ENCODE measurements at regions not wholly inside any gene's neighbourhood (a gene's known extent, or its start where the extent isn't known, plus 50 kb on each side); places are given as distances from the start of the nearest gene placed in this dataset.

DNA sequence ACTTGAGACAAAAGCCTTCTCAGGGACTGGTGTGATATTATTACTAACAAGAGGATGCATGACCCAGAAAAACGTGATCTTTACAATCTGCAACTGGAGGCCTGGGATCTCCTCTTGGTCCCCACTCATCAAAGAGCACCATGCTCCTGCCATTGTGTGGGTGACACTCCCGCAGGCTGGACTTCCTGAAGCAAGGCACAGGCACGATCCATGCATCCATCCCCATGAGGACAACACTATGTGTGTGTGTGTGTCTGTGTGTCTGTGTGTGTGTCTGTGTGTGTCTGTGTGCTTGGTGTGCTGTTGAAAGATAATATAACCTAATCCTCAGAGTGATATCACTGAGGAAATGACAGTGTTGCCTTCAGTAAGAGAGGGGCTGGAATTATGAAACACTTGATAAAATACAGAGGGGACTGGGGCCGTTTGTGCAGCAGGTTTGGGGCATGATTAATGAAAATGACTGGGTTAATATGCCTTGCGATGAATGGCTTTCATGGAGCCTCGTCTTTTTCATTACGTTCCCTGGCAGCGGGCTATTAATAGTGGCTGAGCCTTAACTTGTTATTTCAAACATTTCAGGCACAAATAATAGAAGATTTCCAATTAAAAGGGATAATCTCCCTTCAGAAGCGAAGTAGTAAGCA is 180.8 kb upstream of the TCERG1L start:
- no peak for DNase-seq

DNA sequence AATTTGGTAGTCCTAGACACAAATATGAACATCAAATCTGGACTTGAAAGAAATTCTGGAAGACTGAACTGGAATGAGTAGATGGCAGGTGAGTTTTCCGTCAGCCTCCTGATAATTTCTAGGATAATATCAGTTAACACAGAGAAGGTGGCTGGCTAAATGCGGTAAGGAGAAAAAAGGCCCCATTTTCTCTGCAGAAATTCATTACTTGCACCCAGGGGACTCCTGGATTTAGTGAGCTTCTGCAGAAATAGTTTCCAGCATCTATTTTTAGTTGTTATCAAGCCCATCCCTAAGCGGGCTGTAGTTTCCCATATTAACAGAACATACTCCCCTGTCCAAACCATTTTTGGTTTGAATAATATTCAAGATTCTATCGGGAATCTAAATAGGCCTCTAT is 181.9 kb upstream of the TCERG1L start:
- no peak for DNase-seq

DNA sequence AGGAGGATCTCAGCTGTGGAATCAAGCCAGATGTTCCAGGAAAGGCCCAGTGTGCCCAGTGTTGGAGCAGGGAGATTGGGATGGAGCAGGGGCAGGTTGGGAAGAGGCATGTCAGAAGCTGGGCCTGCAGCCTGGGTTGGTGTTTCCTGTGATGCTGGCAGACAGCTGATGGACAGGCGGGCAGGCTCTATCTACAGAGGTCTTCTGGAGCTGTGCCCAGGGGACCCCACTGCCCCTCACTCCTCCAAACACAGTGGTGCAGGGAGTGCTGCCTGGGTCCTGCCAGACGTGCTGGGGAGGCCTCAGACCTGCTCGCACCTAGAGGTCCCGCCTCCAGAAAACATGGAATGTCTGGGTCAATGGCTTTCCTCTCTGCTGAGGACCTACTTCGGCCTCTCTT is 182.9 kb upstream of the TCERG1L start:
- no peak for DNase-seq

DNA sequence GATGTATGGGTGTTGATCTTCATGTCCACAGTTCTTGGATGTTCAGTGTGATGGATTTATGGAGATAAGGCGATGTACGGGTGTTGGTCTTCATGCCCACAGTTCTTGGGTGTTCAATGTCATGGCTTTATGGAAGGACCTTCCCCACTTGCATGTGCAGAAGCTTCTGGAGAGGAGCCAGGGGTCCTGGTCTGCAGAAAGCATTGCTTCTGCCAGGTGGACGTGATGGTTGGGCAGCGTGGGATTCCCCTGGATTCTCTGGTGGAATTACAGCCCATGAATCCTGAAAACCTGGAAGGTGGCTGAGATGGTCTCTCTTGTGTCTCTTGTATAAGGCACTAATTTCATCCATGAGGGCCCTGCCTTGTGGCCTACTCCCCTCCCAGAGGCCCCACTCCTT is 183.7 kb upstream of the TCERG1L start:
- DNase-seq: no peak

DNA sequence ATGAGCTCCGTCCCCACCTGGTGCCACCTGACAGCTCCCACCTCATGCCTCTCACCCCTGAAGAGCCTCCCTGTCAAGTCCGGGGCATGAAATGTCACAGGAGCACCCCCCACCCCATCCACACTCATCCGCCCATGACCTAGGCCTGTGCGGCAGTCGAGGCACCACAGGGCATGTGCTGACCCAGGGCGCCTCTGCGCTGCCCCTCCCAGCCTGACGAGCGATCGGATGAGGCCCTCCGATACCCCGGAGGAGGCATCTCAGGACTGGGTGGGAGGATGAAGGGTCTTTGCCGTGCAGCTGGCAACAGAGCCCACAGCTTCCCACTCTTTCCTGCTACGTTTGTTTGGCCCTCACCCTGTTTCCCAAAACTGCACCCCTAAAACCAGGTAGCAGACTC is 184.4 kb upstream of the TCERG1L start:
- no peak for DNase-seq

DNA sequence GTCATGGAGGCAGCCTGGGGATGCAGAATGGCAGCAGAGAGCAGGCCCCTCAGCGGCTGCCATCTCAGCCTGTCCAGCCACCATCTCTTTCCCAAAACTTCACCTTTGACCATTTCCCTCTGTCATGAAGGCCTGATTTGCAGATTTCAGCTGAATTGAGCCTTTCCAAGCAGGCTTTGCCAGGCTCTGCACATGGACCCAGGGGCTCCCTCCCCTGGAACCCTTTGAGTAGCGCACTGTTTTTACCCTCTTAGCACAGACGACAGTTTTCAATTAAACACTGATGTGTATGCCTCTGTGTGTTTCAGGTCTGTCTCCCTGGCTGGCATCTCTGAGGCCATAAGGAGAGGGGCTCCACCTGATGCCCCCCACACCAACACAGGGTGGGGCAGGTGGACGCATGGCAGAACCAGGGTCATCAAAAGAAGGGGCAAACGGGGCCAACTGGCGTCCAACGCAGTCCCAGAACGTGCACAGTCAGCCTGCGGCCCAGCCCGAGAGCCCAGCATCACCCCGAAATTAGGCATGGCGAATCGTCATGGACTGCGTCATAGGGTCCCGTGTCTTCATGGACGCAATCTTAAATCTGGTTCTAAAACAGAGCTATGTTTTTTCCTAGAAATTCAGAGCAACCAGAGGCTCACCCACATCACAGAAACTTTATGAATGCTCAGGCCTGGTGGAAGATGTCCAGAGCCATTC is 185.0 kb upstream of the TCERG1L start:
- DNase-seq: no peak

DNA sequence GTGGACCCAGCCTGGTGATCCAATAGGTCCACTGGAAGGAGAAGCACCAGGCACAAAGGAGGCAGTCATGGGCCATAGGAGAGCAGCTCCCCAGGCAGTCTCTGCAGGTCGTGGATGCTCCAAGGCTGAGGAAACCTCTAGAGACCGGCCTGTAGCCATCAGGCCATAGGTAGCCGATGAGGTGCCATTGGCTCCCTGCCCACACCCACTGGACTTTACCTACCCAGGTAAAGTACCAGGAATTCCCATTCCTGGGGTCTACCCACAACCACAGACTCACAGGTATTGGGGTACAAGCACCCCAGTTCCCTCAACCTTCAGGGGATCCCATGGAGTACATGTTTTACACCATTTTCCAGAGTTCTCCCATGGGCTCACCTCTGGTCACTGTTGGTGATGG is 188.0 kb upstream of the TCERG1L start:
- DNase-seq: no peak

DNA sequence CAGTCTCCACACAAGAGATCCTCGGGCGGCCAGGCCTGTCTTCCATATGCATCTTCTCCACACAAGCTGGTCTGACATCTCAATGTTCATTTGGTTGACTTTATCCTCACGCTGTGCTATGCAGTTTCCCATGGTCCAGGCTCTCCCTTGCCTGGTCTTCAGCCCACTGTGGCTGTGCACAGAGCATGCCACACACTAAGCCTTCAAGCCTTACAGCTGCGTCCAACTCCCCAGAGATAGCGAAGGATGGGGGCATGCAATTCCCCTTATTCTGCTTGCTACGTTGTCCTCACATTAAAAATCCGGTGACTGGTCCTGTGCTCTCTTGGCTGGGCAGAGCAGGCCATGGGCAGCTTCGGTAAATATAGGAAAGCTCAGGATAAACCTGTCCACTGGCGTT is 188.7 kb upstream of the TCERG1L start:
- no peak for DNase-seq

DNA sequence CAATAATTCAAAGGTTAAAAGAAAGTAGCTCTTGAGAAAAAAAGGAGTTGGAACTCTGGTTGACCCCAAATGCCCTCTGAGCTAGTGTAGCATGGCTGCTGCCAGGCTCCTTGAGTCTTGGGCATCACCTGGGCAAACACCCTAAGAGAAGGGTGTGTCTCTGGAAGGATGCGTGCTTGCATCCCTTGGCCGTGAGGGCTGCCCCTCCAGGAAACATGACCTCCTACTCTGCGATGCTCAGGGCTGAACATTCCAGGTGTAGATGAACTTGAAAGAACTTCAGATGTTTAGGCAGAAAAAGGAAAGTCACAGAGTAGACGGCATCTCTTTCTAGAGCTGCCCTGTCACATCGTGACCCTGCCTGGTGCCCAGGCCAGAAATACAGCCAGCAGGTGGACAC is 189.4 kb upstream of the TCERG1L start:
- no peak for DNase-seq

DNA sequence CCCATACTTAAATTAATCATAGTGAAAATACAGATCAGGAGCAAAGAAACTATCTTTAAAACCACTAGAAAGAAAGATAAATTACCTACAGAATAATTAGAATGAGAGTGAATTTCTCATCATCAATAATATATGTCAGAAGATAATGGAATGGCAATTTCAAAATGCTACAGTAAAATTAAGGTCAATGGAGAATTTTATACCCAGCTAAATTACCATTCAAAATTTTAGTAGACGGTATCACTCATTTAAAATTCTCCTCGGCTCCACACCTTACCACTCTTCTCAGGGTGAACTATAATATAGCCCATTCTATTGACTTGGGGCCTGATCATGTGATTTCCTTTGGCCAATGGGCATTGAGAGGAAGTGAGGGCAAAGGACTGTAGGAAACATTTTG is 192.5 kb upstream of the TCERG1L start:
- no peak for DNase-seq

DNA sequence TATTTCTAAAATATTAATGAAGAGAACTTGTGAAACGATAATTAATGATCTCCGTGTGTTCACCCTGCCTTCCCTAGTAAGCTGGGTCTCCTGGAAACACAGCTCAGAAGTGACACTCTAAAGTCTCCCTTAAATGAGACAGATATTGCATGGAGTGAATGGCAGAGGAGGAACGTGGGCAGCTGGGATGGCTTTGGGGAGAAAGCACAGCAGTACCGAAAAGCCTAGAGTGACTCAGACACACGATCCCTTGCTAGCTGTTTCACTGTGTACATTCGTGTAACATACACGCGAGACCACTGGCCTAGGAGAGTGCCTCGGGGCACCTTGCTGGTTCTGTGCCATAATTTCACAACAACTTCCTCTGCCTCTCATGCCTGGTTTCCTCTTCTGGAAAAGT is 199.9 kb upstream of the TCERG1L start:
- no peak for DNase-seq

DNA sequence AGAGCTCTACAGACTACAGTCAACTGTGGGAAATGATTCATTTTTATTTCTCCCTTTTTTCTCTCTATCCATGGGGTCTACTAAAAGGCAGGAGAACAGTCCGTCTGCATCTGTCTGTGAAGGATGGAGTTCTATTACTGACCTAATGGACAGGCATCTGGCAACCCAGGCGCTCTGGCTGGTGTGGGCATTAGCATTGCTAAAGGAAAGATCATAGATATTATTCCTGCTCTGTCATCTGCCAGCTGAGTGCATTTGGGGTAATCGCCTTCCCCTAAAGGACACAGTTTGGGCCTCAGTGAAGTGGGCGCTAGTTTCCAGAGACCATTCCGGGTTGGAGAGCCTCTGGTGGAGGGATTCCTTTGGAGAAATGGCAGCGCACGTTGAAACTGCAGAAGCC is 201.3 kb upstream of the TCERG1L start:
- no peak for DNase-seq

DNA sequence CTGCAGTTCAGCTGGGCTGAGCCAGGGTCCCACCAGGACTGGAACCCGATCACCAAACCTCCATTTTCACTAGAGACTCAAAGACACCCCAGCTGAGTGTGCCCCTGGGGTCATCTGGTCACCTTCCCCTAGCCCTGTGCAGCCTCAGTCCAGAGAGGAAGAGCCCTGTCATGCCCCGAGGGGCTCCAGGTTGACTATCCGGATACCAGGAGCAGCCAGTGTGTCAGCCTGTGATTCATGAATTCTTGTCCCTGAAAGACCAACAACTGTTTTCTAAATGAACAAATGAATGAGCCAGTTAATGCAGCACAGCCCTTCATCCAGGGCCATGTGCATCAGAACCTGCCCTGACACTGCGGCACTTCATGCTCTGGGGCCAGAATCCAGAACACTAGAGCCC is 201.9 kb upstream of the TCERG1L start:
- no peak for DNase-seq

DNA sequence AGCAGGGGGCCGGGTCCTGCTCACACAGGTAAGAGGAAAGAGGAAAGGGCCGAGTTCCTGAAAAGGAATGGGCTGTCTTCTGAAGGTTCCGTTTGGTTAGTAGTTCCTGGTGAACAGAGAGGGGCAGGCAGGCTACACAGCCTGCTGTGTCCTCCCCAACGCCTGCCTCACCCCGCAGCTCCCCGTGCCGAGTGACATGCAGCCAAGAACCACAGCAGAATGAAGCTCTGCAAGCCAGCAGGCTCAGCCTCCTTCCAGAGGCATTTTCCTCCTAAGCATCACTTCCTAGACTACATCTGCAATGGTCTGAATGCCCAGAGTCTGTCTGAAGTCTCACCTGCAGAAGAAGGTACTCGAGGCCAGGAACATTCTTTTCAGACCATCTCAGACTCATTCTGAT is 202.4 kb upstream of the TCERG1L start:
- DNase-seq: no peak

DNA sequence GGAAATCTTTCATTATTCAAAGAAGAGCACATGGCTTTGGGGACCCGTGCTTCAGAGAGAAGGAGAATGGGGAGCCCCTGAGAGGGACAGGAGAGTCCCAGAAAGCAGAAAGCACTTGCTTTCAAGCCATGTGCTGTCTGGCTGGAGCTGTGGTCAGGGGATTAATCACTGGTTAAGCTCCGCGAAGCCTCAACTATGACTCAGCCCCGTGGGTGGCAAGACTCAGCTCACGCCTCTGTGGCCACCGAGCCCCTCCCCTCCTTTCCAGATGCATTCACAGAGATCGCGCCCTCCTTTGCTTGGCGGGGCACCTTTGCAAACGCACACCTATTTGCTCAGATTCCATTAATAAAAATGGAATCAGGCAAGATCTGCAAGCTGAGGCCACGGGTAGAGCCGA is 202.9 kb upstream of the TCERG1L start:
- DNase-seq: no peak

DNA sequence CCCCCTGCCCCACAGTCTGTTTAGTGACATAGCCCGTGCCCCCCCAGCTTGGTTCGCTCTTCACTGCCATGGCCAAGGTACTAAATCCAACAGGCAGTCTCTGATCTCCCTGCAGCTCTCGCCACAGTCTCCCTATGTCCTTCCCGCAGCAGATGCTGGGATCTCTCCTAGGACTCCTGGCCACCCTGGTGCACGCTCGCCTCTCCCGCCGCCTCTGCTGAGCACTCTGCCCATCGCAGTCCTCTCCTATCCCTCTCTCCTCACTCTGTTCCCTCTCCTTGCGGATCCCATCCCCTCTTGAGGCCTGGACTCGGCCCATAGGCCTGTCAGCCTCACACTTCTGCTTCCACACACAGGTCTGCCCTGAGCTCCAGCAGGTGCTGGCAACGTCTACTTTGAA is 204.8 kb upstream of the TCERG1L start:
- DNase-seq: no peak

DNA sequence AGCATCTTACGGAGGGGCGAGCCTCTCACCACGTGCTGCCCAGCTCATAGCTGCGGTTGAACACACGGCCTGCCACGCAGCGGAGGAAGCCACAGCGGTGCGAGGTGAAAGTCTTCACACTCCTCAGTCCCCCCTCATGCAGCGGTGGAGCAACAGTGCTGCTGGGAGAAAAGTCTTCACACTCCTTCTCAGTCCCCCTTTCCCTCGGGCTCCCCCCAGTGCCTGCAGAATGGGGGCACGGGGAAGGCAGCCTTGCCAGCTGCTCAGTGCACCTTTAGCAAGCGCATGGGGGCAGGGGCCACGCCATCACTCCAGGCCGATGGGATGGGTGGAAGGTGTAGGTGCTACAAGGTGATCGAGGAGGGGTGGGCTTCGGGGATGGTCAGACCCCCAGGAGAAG is 206.3 kb upstream of the TCERG1L start:
- DNase-seq: no peak

DNA sequence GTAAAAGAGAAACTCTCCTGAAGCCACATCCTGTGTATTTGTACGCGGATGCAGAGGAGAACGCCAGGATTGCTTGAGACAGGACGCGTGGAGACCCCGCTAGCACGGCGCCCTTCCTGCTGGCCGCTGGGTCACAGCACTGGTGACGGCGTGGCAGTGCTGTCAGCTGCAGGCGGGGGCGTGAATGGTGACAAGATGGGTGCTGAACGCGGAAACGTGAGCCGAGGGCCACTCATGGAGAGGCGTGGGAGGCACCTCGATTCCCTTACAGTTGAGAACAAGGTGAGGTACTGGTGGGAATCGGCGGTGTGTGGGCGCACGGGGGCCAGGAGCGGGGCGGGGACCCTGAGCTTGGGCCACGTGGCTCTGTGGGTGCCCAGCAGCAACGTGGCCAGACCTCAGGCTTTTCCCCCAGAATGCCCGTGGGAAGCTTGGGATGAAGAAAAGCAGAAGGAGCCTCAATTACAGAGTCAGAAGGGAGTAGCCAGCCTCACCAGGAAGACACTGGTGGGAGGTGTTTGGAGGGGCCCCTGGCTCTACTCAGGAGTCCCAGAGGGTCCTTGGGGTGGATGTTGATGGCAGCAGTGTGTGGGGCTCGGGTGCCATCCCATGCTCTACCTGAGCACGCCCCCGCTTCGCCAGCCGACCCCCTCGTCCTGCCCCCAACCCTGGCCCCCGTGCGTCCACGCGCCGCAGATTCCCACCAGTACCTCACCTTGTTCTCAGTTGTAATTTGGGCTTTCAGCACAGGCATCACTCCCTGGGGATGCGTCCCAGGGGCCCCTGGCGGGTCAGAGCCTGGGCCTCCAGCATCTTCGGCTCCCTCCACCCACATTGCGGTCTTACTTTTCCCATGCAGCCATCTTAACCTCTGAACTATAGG is 208.4 kb upstream of the TCERG1L start:
- no peak for DNase-seq

DNA sequence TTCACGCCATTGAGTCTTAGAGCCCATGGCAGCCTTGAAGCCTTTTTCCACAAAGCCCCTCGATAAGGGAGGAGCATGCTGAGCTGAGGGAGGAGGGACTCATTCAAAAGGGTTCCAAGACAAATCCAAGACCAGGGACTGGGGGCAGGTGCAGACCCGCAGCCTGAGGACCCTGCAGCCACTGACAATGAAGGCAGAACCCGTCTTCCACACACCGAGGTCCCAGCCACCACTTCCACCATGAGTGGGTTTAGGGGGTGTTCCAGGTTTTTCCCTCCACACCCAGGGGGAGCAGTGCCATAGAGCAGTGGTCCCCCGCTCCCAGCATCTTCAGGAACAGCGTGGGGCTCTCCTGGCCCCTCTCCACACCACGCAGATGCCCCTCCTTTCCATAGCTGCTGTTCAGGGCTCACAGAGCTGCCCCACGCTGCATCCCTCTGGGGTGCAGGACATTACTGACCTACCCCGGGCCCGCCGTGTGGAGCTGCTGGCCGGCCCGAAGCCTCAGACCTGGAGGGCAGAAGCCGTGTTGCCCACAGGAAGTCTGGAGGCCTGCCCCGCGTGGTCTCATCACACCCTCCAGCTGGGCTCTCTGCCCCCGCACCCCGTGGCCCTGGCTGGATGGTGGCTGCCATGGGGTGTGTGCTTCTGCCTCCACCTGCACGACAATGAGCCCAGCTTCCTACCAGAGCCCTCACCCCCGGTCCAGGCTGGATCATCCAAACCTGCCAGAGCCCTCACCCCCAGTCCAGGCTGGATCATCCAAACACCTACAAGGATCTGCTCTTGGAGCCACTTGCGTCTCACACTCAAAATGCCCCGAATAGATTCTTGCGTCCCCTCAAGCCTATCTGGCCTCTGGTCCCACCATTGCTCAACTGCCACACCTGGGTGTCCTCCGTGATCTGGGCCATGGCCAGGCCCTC is 220.0 kb upstream of the TCERG1L start:
- no peak for DNase-seq

DNA sequence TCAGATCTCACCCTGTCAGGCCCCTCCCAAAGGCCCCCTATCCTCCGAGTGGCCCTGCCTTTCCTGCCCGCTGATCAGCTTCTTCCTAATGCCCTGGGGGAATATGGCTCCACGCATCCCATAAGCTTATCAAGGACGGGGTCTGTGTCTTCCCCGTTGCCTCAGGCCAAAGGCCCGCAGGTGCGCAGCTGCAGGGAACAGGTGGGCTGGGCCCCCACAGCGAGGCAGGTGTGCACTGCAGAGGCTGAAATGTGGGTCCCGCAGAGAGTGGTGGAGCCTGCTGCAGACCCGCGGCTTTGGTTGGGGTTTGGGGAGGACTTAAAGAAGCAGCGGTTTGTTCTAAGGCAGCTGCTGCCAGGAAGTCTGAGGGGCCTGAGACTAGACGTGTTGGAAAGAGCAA is 220.8 kb upstream of the TCERG1L start:
- peak; percentile 60 for DNase-seq

DNA sequence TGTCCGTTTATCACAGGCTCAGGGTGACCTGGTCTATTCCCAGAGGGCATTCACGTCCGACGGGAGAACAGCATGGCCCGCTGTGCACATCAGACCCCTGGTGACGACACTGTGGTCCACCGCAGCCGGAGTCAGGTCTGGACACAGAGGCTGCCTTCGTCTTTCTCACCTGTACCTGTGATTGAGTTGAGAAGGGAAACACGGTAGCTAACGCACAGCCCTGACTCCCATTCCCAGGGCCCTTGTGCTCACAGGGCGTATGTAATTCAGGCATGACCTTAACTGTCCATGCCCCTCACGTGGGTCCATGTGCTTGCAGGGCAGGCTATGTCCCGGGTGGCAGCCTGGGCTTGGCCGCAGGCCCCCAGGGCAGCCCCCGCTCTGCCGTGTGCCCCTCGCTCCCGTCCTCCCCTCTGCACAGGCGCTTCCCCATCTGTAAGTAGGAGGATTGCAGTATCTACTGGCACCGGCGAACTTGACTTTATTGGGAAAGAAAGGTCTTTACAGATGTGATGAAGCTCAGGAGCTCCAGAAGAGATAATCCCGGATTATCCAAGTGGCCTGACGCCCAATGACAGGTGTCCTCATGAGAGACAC is 221.3 kb upstream of the TCERG1L start:
- no peak for DNase-seq

DNA sequence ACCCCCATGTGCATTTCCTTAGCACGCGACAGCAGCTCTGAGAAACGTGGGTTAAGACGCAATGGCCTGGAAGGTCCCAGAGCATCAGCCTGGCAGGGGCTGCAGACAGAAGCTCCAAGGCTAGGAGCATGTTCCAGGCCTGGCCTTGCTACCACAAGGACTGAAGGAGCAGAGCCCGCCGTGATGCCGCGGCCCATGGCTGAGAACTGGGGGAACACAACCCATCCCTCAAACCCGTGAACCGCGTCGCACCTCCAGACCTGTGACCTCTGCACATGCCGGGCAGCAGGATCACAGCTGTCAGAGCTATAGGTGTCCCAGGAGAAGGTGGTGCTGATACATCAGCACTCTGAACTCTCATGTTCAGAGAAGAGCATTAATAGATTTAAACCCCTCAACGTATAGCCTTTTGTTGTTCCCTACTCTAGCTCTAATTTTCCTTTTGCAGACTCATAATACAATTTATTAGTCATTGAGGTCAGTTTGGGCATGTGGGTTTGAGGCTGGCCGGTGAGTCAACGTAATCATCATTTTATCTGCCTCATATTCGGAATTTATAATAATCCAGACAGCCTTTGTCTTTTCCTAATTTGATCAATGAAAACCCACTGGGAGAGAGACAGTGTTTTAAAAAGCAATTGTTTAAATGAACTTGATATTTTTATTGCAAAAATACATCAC is 222.5 kb upstream of the TCERG1L start:
- no peak for DNase-seq

Measured in NCI-H345 (cell line).